ENCODE measurements at regions not wholly inside any gene's neighbourhood (a gene's known extent, or its start where the extent isn't known, plus 50 kb on each side); places are given as distances from the start of the nearest gene placed in this dataset.

DNA sequence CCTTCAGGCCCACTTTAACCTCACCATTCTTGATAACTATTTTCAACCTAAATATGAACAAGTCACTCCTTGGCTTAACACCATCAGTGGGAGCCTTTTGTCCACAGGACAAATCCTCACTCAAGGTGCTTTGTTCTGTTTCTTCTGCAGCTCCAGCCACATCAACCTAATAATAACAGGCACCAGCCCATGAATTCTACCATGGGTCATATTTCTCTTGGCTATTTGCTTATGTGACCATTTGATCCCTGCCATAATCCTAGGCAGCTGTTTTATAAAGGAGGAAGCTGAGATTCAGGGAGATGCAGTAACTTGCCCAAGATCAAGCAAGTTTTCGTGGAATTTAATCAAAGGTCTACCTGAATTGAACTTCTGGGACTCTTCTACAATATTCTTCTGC lies 561.3 kb downstream of the DHX35 start:
- DNase-seq = no peak

DNA sequence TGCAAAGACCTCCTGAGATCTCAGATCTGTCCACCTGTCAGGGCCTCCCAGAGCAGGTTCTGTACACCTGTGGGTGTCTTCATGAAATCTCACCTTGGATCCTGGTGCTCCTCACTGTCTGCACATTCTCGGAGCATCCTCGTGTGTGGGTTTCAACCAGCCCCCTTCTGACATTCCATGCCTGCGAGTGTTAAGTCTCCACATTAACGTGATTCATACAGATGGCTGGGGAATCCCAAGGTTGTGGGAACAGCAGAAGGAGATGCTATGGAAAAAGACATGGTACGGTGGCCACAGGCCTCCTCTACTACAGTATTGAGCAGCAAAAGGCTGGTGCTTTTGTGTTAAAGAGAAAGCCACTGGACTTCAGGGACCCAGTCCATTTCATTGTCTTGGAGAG lies 556.5 kb downstream of the DHX35 start:
- no peak for DNase-seq

DNA sequence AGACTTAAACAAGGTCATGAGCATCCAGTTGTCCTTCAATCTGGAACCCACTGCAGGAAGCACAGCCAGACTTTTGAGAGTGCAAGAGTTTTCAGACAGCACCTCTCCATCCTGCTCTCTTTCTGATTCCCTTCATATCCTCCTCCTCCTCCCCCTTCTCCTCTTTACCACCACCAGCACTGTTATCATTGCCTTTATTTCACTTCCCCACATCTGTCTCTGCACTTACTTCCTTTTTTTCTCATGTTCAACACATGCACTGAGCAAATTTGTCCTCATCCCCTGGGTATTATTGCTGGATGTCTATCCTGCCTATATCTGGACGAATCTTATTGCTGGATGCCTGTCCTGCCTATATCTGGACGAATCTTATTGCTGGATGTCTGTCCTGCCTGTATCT lies 554.8 kb downstream of the DHX35 start:
- no peak for DNase-seq

DNA sequence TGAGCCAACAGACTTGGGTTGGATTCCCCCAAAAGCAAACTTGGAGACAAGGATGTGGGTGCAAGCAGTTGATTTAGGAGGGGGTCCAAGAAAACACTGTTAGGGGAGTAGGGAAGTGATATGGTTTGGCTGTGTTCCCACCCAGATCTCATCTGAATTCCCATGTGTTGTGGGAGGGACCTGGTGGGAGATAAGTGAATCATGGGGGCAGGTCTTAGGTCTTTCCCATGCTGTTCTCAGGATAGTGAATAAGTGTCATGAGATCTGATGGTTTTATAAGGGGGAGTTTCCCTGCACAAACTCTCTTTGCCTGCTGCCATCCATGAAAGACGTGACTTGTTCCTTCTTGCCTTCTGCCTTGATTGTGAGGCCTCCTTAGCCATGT lies 542.6 kb downstream of the DHX35 start:
- DNase-seq = no peak

DNA sequence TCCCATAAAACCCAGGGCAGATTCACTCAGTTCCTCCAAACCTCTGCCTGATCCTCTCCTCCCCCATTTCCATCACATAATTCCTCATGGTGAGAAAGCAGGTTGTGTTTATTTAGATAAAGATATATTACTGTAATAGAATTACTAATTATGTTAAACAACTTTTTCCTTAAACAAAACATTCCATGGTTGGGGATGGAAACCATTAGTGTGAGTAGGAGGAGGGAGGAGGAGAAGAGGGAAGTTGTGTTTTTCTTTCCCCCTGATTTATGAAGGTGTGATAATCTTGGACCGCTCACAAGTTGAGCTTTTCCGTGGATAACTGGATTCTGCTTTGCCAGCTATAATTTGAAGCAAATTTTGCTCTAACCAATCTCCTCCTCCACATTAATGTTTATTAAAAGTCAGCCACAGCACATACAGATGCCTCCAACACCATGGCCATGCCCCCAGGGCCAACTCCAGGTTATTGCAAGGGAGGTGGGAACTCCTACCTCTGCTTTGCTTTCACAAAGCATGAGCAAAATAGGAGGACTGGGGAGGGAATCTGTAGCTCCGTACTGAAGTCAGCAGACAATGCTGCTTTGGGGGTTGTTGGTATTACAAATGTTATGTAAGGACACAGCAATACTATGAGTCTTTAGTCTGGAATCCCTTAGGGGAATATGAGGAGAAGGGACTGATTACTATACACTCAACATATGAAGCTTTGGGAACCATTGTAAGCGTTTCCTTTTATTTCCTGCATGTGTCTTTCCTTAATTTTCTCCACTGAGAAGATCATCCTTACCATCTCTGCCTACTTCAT lies 542.0 kb downstream of the DHX35 start:
- DNase-seq = no peak

DNA sequence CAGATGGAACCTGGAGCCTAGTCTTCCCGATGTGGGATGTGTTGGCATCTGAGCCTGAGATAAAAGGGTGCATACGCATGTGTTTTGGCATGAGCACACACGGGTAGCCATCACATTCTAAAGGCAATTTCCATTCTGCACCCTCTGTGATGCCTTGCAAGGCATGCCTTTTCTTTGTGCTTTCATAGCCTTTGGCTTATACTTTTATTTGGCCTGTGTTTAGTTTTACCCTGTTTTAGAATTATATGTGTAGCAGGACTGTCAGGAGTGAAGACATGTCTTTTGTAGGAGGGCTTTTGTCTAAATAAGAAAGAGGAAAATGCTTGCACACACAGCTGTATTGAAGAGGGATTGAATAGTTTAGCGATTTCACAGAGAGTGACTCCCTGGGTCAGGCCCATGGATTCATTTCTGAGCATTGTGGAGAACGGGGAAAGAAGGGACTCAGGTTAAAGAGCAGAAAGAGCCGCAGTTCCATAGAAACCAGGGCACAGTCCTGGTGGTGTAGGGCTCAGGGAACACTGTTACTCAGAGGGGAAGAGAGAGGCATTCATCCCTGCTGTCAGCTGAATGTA lies 530.2 kb downstream of the DHX35 start:
- no peak for DNase-seq

DNA sequence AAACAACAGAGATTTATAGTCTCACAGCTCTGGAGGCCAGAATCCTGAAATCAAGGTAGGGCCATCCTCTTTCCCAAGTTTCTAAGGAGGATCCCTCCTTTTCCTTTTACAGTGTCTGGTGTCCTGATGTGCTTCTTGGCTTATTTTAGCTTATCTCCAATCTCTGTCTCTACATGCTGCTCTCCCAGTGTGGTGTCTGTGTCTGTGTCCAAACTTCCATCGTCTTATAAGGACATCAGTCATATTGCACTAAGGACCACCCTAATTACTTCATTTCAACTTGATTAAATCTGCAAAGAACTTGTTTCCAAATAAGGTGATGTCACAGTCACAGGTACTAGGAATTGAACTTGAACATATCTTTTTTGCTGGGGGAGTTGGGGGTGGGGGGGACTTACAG lies 529.6 kb downstream of the DHX35 start:
- DNase-seq = no peak

DNA sequence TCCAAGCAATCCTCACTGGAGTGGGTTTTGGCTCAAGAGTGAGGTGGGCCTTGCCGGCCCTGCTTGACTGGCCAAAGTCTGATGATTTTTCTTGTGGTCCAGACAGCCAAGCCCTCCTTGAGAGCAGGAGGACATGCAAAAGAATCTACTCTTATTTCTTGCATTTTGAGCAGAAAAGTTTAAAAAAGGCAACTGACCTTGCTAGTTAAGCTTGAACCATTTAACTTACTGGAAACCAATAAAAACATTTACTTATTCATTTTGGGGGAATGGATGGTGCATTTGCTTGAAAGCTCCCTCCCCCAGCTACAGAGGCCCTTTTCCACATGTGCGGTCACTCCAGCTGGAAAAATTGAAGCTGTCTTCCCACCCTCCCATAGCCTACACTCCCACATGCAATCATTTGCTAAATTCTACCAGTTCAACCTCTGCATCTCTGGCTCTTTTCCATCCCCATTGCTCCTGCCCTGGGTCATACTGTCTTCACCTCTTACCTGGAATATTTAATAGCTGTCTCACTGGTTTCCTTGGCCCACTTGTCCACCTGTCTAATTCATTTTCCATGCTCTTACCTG lies 527.9 kb downstream of the DHX35 start:
- DNase-seq = no peak

DNA sequence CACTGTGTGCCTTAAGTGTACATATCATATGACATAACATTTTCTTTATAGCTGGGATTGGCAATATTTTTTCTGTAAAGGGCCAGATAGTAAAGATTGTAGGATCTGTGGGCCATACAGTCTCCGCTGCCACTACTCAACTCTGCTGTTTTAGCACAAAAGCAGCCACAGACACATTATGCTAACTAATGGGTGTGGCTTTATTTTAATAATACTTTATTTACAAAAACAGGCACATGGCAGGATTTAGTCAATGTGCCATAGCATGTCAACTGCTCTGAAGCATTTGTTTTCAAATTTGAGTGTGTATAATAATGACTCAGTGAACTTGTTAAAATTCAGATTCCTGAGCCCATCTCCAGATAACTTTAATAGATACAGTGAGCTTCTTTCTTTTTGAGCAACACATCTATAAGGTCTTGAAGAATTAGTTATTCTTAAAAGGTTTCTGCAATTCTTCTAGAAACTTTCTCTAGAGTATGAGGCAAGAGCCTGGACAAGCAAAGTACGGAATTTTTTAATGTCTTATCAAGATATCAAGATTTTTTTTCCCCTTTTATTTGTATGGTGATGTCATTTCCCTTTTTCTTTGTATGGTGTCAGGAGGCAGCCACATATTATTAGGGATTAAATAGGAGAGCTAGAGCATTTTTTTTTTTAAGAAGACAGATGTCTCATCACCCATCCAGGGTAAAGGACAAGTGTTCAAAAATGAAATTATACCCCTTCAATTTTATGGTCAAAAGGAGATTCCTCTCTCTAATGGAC lies 518.3 kb downstream of the DHX35 start:
- DNase-seq = no peak

DNA sequence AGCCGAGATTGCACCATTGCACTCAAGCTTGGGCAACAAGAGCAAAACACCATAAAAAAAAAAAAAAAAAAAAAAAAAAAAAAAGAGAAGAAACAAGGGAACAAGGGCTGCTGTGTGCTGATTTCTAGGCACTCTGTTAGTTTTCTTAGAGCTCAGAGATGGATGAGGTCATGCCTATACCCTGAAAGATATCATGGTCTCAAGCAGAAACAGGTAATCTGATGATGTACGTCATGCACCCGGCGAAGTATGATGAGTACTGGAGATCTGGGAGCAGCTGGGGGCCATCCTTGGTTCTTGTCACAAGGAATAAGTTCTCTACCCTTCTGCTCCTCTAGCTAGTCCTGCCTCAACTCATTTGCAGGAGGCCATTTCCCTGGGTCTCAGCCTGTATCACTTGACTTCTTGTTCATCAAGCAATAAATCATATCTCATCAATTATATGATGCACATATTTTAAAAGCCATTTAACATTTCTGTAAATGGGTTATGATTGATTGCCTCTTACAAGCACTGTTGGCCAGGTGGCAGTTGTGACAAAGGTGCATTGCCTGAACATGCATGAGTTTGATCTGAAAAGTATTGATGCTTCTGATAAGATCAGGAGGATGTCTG lies 517.2 kb downstream of the DHX35 start:
- no peak for DNase-seq

DNA sequence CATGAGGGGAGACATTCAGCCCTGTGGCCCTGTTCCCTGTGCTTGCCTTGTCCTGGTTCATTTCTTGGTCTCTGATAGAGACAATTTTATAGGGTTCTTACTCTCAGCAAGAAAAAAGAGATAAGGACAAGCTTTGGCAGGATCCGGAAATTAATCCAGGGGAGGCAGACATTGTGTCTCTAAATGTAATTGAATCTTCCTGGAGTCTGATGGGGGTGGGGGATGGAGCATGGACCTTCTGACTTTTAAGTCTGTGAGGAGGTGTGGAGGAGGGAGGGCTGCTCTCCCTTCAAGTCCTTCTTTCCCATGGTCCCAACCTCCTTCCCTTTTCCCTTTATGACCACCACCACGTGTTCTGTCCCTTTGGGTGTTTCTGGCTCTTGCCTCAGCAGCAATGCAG lies 512.7 kb downstream of the DHX35 start:
- no peak for DNase-seq

DNA sequence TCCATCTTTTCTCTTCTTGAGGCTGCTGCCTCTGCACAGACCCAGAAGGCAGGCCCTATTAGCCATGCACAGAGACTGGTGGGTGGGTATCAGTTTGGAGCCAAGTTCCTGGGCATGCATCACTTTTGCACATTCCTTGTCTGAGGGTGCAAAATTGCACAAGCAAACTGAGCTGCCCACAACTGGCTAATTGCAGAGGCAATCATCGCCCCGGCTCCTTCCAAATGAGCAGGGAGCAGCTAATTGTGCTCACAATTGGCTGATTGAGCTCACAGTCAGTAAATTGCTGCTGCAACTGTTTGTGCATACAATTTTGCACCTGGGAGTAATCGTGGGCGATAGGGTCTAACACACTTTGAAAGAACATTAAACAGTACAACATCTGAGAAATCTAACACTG lies 511.4 kb downstream of the DHX35 start:
- no peak for DNase-seq

DNA sequence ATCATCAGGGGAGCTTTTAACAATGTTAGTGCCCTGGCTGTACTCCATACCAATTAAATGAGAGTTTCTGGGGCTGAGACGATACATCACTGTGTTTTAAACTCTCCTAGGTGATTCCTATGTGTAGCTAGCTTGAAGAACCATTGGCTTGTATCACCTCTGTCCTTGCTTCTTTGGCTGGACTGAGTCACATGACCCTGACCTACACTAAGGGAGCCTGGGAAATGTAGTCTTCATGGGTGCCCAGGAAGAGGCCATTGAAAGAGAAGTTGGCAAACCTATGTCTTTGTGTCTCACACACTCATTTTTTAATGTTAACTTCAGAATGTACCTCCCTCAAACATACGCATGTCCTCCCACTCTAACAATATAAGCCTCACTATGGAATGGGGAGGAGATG lies 506.6 kb downstream of the DHX35 start:
- no peak for DNase-seq

DNA sequence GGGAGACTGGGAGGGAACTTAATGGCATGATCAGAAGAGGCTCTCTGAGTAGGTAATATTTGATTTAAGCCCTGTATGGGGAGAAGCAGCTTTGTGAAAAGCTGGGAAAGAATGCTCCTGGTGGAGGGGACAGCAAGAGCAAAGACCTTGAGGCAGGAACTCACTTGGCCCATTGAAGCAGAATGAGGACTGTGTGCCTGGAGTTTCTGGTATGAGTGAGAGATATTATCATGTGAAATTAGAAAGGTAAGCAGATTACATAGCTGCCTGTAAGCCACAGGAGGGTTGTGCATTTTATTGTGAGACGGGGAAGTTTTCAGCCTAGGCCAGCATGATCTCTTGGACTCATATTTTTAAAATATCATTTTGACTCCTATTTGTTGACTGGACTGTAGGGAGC lies 502.1 kb downstream of the DHX35 start:
- DNase-seq = no peak

DNA sequence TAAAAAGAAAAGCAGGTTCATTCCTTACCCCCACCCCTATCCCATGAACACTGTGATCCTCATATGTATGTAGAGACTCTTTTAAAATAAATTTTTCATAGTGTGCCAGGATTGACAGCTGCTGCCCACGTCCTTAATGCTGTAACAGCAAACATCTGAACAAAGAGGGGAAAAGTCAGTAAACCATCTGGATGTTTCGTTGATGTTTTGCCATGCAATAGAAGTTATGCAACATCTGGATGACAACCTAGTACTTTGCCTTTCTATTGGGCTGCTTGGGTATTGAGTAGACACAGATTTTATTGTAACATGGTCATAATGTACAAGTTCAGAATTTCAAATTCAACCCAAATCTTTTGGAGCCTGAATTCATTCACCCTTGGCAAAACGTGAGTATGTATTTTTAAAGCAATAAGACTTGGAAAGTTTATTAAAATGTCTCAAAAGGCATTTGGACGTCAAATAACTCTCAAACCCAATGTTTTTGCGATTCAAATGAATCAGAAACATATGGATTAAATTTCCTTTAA lies 500.3 kb downstream of the DHX35 start:
- DNase-seq = no peak

DNA sequence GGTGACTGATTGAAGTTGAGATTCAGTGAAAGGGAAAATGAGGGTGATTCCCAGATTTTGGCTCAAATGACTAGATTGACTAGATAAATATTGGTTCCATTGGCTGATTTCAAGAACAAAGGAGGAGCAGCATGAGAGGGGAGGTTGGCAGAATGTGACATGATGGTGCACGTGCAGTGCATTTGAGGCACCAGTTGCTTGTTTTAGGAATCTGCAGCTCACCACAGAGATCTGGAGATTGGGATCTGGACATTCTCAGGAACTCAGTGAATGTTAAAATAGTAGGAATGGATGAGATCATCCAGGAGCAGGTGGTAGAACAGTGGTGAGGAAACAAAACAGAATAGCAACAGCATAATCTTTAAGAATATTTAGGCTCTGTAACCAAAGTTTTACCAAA lies 496.3 kb downstream of the DHX35 start:
- DNase-seq = no peak

DNA sequence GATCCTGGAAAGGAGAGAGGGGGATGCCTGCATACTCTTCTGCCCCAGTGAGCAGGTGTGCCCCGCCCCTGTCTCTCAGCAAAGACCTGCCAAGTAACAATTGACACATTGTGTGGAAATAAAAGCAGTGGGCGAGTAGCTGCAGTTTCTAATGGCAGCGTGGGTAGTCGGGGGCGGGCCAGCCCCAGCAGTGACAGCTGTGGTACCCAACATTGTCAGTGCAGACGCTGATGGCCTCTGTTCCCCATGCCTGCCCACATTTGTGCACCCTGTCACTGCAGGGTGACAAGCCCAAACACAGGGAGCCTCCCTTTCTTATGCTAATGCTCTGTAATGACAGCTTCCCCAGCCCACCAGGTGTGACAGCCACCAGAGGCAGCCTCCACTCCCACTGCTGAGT lies 491.7 kb downstream of the DHX35 start:
- DNase-seq = no peak

DNA sequence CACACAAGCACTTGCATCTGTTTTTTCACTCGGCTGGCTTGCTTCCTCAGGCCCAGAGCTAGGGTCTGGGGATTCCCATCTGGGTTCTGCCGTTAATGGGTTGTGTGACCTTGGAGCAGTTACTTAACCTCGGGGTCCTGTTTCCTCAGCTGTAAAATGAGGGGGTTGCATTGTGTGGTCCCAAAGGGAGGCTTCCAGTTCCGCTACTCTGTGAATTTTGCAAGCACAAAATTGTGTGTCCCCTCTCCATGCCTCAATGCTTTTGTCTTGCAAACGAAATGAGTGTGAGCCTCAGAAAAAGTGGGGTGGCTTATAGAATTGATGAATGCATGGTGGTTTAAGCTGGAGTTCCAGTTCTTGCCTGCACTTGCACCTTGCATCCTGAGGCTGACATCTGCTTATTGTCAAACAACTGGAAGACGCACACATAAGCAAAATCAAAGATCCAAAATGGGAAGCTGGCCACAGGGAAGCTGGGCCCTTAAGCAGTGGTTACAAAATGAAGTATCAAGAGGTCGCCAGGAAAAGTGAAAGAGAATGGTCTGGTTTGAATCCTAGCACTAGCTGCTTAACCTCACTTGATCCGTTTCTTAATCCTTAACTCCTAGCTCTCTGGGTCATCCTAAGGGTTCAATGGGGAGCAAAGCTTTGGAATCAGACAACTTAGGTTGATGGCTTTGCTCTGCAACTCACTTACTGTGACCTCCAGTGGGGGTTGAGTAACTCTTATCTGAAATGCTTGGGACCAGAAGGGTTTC lies 490.6 kb downstream of the DHX35 start:
- no peak for DNase-seq

DNA sequence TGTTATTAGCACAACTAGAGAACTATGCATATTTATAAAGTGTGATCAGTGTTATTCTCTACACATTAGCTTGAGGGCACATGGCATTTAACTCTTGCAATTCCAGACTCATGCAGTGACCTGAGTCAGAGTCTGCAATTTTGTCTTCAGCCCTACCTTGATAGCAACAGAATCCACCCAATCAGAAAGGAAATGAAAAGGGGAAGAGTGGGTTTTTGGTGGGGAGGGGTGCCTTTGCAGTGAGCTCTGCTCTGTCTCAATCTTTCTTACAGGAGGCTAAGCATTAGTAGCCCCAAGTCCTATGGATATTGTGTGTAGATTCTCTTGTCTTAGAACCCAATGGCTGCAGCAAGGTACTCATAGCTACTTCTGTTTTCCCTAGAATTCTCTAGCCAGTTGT lies 489.2 kb downstream of the DHX35 start:
- no peak for DNase-seq

DNA sequence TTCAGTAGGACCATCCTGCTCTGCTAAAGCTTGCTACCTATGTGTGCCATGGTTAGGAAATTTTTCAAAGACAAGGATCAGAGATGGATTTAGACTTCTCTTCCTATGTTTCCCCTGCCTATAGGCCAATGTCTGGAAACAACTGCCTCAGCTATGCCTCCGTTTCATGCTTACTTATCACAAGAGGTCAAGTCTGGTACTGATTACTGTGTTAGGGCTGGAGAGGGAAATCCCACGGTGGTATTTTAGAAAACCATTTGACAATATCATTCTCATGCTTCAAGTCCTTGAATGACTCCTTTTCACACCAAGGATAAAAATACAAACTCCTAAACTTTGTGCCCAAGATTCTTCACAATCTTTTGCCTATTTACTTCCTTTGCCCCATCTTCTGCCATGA lies 484.3 kb downstream of the DHX35 start:
- no peak for DNase-seq

DNA sequence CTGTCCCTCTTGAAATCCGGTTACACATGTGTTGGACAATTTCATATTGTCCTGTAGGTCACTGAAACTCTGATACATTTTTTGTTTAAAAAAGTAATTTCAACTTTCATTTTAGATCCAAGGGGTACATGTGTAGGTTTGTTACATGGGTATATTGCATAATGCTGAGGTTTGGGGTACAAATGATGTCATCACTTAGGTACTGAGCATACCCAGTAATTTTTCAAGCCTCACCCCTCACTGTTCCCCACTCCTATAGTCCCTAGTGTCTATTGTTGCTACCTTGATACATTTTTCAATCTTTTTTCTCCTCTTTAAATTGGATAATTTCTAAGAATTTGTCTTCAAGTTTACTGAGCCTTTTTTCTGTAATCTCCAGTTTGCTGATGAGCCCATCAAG lies 483.0 kb downstream of the DHX35 start:
- no peak for DNase-seq

DNA sequence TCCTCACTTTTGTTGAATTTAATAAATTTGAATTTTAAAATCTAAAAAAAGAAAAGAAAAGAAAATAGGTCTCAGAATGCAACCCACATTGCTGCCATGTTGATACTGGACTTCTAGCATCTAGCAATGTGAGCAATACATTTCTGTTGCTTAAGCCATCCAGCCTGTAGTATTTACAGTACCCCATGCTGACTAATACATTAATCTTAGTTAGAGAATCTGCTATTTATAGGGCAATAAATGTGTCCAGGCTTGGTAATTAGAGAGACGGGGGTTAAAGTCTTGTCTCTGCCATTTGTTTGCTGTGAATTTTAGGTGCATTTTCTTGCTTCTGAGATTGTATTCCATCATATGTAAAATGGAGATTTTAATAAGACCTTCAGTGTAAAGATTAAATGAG lies 471.3 kb downstream of the DHX35 start:
- DNase-seq = no peak
